ENCODE measurements at regions not wholly inside any gene's neighbourhood (a gene's known extent, or its start where the extent isn't known, plus 50 kb on each side); places are given as distances from the start of the nearest gene placed in this dataset.

GRCh38 chr12:76690921-76691700 lies 72.8 kb upstream of the ZDHHC17 start:
- TF ChIP-seq POLR2A (IDR thresholded peaks at IDR 0.05) = no peak
- no peak for TF ChIP-seq CTCF (IDR thresholded peaks at IDR 0.05)
- DNase-seq (ENCODE audit: low spot score in 2 of 2) = no peak
- whole genome bisulfite sequencing, 2 donors = 65 to 71% methylated on average over 6 of the region's 6 CpGs
- intact Hi-C loops (cut with DNase I; ENCODE audit: low total_unique reads) = no loop called here
- no peak overlapping the region for H3K4me3 ChIP-seq (ENCODE audit: low read depth, poor library complexity, severe bottlenecking)

- no peak for DNase-seq (ENCODE audit: low spot score in 2 of 2)
- 82 to 84% methylated on average over 3 of the region's 3 CpGs for WGBS, 2 donors
- no peak overlapping the region for H3K4me3 ChIP-seq (ENCODE audit: low read depth, poor library complexity, severe bottlenecking)
- intact Hi-C loops (cut with DNase I; ENCODE audit: low total_unique reads) = no loop called here
- TF ChIP-seq CTCF (IDR thresholded peaks at IDR 0.05) = no peak
- TF ChIP-seq POLR2A (IDR thresholded peaks at IDR 0.05) = no peak
Observed at GRCh38 chr12:76692846-76693245, 71.1 kb upstream of the ZDHHC17 start.

- DNase-seq (ENCODE audit: low spot score in 2 of 2) = no peak
- H3K4me3 ChIP-seq (ENCODE audit: low read depth, poor library complexity, severe bottlenecking) = no peak overlapping the region
- intact Hi-C loops (cut with DNase I; ENCODE audit: low total_unique reads) = no loop called here
- TF ChIP-seq POLR2A (IDR thresholded peaks at IDR 0.05) (no peak), CTCF (IDR thresholded peaks at IDR 0.05) (no peak)
- 87 to 94% methylated on average over 7 of the region's 7 CpGs for WGBS, 2 donors
Observed at GRCh38 chr12:76694369-76694768, 69.5 kb upstream of the ZDHHC17 start.

DNA sequence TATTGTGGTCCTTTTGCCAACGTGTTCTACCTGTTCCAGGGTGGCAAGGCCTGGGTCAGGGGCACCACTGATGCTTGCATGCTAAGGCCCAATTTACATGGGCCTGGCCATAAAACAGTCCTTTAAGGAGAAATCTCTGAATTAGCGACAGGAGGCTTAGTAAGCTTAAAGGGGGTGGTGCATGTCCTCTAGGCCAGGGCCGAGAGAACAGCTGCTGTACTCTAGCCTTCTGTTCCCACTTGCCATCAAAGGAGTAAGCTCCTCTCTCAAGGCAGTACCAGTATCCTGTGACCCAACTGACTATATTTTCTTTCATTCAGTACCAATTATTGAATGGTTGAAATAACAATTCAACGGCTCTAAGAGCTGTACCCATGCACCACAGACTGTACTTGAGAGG lies 67.7 kb upstream of the ZDHHC17 start:
- DNase-seq (ENCODE audit: low spot score in 2 of 2) = no peak
- no peak overlapping the region for H3K4me3 ChIP-seq (ENCODE audit: low read depth, poor library complexity, severe bottlenecking)
- intact Hi-C loops (cut with DNase I; ENCODE audit: low total_unique reads) = no loop called here
- TF ChIP-seq CTCF (IDR thresholded peaks at IDR 0.05) (no peak), POLR2A (IDR thresholded peaks at IDR 0.05) (no peak)
- WGBS, 2 donors = 94 to 97% methylated on average over 4 of the region's 4 CpGs

GRCh38 chr12:76697849-76698248 lies 66.1 kb upstream of the ZDHHC17 start:
- DNase-seq (ENCODE audit: low spot score in 2 of 2) = no peak
- no peak for TF ChIP-seq CTCF (IDR thresholded peaks at IDR 0.05)
- TF ChIP-seq POLR2A (IDR thresholded peaks at IDR 0.05) = no peak
- intact Hi-C loops (cut with DNase I; ENCODE audit: low total_unique reads) = no loop called here

GRCh38 chr12:76698316-76698715 lies 65.6 kb upstream of the ZDHHC17 start:
- 93 to 100% methylated on average over 1 of the region's 1 CpG for WGBS, 2 donors
- intact Hi-C loops (cut with DNase I; ENCODE audit: low total_unique reads) = no loop called here
- no peak for TF ChIP-seq POLR2A (IDR thresholded peaks at IDR 0.05)
- no peak for TF ChIP-seq CTCF (IDR thresholded peaks at IDR 0.05)
- no peak overlapping the region for H3K4me3 ChIP-seq (ENCODE audit: low read depth, poor library complexity, severe bottlenecking)
- no peak for DNase-seq (ENCODE audit: low spot score in 2 of 2)

More at GRCh38 chr12:76697849-76698248, 66.1 kb upstream of the ZDHHC17 start:
- WGBS, 2 donors = 89 to 91% methylated on average over 3 of the region's 3 CpGs
- no peak overlapping the region for H3K4me3 ChIP-seq (ENCODE audit: low read depth, poor library complexity, severe bottlenecking)

Measured in lower leg skin (tissue), 4 donors.